HUDEP-2 (cell line): ENCODE measurements at regions not wholly inside any gene's neighbourhood (a gene's known extent, or its start where the extent isn't known, plus 50 kb on each side); places are given as distances from the start of the nearest gene placed in this dataset.
A peak's percentile ranks its signal among the peaks of the same experiment; 100 is the strongest.
"Not testable (repeated sequence)": the region's sequence is repeated elsewhere in the genome, so short reads cannot be mapped to it uniquely, and the experiment has no call there.

Experiments
- DNase-seq, 76 experiments: peaks; one replicate each; lab custom pipeline; 2025; ENCODE audit not compliant: unreplicated experiment in 76 of 76; lab: John Stamatoyannopoulos, UW

DNA sequence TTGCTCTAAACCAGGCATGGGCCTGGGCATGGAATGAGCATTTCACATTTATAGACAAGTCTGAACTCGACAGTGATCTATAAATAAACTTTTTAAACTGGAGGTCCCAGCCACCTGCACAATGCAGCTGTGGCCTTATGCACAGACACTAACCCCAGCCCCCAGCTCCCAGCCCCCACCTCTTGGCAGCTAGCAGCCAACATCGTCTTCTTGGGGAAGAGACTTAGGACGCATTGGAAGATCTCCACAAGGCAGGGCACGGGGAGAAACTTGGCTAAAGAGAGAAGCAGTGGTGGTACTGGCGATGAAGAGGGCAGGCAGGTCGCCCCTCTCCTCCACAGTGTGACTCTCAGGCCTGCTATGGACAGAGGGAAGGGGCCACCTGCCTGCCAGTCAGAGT lies 213.2 kb downstream of the ANAPC1 start:
- no peak for DNase-seq

DNA sequence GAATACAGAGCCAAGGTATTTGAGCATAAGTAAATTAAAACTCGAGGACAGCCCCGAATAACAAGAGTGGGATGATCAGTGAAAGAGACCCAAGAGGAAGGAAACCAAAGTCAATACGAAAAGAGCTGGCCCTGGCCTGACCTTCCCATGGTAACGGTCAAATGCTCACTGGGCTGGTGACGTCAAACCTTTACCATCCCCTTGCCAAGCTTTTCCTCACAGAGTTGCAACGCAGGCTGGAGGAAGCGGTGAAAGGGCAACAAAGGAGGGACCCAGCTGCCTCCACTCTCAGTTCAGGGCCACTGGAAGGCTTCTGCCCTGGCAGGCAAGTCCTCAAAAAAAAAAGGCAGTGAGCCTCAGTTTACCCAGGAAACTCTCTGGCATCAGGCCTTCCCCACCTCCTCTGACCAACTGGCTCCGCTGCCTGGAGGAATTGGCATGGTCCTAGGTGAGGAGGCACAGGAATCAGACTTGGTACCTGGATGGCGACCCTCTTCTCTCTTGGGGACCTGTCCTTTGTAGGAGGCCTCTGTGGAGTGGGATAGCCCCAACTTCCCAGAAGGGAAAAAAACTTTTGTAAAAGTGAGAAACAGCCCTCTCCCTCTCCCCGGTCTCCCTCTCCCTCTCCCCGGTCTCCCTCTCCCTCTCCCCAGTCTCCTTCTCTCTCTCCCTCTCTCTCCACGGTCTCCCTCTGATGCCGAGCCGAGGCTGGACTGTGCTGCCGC lies 212.4 kb downstream of the ANAPC1 start:
- no peak for DNase-seq

- DNase-seq = not testable (repeated sequence)
Observed at GRCh38 chr2:111672641-111673040, 211.4 kb downstream of the ANAPC1 start.

DNA sequence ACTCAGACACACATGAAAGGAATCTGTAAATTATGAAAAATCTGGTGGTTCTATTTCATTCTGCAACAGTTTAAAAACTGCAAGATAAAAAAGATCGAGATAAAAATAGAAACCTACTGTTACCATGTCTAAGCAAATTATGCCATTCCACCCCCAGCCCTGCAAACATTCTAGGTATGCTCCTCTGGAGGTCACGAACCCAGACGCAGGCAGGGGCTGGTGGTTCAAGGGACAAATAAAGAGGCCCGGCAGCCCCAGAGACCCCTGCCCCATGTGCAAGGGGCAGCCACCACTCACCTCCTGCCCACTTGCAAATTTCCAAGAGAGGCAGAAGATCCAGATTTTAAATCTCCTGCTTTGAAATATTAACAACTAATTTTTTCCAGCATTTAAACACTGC lies 210.5 kb downstream of the ANAPC1 start:
- DNase-seq = no peak

DNA sequence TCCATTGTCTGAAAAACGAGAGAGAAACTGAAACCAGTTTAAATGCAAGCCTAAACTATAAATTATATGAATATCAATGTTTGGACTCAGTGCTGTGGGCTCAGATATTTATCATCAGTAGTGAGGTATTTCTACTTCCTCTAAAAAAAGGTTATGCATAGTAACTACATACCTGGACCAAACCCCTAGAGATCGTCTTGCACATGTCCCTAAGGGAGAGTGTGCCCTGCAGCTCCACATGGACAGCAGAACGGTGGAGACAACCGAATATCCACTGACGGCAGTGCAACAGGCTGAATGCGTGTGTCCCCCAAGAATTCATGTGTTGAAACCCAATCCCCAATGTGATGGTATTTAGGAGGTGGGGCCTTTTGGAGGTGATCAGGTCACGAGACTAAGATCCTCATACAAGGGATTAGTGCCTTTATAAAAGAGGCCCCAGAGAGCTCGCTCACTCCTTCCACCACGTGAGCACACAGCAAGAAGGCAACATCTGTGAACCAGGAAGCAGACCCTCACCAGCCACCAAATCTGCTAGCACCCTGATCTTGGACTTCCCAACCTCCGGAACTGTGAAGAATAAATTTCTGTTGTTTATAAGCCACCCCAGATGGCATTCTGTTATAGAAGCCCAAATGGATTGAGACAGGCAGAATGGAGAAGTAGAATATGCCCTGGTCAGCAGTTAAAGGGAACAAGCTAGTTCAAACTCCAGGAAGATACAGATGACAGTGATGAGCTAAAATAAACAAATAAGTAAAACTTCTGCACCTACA lies 208.4 kb downstream of the ANAPC1 start:
- no peak for DNase-seq

- no peak for DNase-seq
Observed at GRCh38 chr2:111676291-111676822, 207.6 kb downstream of the ANAPC1 start.

DNA sequence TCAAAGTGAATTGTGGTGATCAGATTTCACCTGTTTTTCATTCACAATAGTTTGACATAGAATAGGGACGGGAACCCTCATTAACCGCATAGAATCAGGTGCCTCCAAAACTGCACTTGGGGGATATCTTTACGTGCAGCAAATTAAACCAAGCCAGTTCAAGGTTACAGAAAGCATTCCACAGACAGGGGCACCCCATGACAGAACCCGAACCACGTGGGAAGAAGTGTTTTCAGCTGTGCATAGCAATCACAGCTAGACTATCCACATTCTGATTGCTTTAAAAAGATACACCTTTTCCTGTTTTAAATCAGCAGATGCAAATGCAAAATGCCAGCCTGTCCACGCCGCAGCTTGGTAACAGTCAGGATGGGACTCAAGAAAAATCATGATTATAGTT lies 205.8 kb downstream of the ANAPC1 start:
- DNase-seq = no peak

- no peak for DNase-seq
Observed at GRCh38 chr2:111678651-111679050, 205.3 kb downstream of the ANAPC1 start.

DNA sequence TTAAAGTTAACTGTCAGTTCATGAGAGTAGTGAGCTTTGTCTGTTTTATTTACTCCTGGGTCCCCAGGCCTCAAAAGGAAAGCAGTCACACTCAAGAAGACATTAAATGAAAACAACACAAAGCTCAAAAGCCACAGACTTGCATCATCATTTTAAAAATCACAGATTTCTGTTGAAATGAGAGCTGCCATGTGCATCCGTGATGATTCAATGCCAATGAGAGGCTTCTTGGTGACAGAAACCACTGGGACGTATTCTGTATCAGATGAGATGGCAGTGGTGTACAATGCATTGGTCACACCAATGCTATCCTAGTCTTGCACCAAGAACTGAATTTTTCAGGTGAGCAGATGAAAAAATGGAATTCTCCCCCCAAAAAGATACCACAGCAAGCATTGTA lies 204.8 kb downstream of the ANAPC1 start:
- DNase-seq = no peak

DNA sequence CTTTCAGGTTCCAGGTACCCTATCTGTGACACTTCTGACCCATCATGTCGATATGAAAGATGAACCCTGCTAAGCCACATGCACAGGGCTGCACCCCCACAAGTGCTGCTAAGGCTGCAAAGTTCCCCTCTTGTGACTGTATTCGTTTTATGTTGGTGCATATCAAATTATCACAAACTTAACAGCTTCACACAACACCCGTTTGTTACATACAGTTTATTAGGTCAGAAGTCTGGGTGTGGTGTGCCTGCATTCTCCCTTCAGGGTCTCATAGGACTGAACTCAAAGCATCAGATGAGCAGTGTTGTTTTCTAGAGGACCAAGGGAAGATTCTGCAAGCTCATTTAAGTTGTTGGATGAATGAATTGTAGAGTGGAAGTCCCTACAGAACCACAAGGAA lies 199.4 kb downstream of the ANAPC1 start:
- no peak for DNase-seq

DNA sequence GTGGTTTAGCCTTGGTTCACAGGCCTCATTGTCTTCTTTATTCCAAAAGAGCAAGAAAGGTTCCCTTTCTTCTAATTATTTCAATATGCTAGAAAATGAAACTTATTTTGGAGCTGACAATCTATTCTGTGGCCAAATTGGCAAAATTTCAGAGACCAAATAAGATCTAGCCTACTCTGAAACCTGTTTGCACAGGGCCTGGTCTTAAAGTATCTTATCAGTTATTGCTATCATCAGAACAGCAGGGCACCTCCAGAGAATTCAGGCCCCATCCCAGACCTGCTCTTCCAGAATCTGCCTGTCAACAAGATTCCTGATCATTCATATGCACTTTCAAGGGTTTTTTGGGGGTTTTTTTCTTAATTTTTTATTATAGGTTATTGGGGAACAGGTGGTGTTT lies 198.7 kb downstream of the ANAPC1 start:
- no peak for DNase-seq

DNA sequence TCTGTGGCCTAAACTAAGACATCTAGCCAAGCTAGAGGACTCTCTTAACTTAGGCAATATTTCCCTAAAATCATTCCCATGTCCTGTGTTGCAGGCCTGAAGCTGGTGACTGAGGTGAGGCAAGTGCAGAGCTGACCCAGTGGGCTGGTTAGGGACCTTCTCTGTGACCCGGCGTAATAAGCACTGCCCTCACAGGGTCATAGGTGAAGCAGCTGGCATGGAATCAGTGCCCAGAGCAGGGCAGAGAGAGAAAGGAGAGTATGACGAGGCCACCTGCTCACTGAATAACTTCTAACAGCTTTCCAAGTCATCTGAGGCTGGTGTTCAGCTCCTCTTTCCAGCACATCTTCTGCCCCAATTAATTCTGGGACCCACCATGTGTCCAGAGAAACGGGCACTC lies 197.0 kb downstream of the ANAPC1 start:
- DNase-seq = no peak

DNA sequence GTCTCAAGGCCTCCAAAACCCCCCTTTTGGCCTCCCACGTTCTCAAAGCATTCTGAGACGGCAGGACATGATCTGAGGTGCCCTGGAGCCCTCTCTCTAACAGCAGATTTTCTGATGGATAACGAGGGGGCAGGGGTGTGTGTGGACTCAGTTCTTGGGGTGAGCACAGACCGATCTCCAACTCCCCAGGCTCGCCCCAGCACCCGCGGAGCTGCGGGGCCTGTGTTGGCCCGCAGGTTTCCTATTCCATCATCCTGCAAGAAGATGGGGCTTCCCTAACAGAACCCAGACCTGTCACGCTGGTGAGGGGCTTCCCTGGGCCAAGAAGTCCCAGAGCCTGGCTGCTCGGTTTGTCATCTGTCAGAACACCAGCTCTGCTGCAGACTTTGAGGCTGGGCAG lies 196.1 kb downstream of the ANAPC1 start:
- no peak for DNase-seq

DNA sequence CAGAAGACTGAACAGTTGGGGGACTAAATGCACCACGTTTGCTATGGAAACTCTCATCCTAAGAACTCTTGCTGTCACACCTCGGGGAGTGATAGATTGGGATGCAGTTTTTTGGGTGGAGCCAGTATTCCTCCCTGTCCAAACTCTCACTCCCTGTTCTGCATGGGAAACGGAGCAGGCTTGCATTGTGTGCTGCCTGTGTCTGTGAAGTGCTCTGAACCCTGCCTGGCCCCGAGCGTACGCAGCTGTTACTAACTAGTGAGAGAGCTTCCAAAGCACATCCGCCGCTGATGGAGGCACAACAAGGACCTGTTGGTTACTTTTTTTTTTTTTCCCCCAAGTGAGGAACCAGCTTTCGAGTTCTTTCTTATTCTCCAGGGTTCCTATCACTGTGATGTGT lies 195.5 kb downstream of the ANAPC1 start:
- DNase-seq = no peak

DNA sequence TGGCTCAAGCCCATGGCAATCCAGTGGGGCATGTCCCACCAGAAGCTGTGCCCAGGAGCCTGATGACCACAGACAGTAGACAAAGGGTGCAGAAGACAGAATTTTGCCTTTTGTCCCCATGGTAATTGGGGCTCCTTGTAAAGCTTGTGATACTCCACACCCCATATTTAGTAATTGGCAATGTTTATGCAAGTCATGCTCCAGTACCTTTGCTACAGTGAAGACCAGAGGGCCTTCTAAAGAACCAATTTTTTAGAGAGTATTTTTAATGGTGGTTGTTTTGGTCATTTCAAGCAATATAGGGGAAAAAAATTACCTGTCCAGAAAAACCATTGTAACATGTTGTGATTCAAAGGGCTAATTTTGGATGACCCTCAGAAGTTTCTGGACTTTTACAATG lies 194.8 kb downstream of the ANAPC1 start:
- no peak for DNase-seq

DNA sequence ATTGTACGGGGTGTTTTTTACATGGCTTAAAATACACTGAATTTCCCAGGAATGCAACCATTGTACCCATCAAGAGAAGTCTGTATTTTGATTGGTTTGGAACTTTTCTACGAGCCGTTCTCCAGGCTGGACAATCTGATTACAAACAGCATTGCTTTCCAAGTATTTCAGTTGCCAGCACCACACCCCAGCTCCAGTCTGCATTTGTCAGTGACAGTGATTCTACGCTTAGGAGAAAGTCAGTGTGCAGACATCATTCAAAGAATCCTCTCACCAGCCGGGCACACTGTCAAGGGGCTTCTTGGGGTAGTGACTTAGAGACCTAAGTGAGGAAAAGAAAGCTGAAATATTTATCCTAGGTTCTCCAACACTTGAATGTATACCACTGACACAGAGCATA lies 194.1 kb downstream of the ANAPC1 start:
- DNase-seq = no peak

GRCh38 chr2:111691164-111691875 lies 192.7 kb downstream of the ANAPC1 start:
- no peak for DNase-seq

- no peak for DNase-seq
Observed at GRCh38 chr2:111692311-111692710, 191.7 kb downstream of the ANAPC1 start.

DNA sequence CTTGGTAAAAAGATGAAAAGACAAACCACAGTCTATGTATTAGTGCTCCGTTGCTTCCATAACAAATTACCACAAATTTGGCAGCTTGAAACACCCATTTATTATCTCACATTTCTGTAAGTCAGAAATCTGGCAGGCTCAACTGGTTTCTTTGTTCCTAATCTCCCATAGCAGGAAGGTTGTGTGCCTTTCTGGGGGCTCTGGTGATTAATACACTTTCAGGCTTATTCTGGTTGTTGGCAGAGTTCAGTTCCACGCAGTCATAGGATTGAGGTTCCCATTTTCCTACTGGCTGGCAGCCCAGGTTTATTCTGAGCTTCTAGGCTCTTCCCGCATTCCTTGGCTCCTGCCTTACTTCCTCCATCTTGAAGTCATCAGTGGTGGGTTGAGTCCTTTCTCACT lies 189.3 kb downstream of the ANAPC1 start:
- peak in 5 of 76 experiments; percentile 1 to 27 (median 20) for DNase-seq

DNA sequence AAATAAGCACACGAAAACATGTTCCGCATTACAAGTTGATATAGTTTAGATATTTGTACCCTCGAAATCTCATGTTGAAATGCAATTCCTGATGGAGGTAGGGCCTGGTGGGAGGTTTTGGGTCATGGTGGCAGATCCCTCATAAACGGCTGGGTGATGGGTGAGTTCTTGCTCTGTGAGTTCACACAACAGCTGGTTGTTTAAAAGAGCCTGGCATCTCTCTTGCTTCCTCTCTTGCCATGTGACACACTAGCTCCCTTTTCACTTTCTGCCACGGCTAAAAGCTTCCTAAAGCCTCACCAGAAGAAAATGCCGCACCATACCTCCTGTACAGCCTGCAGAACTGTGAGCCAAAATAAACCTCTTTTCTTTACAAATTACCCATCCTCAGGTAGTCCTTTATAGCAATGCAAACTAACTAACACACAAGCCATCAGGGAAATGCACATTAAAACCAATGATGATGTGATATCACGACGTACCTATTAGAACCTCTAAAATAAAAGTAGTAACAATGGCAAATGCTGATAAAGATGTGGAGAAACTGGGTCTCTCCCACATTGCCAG lies 188.5 kb downstream of the ANAPC1 start:
- DNase-seq = no peak

GRCh38 chr2:111696226-111696625 lies 187.8 kb downstream of the ANAPC1 start:
- no peak for DNase-seq
